ENCODE measurements at regions not wholly inside any gene's neighbourhood (a gene's known extent, or its start where the extent isn't known, plus 50 kb on each side); places are given as distances from the start of the nearest gene placed in this dataset.

DNA sequence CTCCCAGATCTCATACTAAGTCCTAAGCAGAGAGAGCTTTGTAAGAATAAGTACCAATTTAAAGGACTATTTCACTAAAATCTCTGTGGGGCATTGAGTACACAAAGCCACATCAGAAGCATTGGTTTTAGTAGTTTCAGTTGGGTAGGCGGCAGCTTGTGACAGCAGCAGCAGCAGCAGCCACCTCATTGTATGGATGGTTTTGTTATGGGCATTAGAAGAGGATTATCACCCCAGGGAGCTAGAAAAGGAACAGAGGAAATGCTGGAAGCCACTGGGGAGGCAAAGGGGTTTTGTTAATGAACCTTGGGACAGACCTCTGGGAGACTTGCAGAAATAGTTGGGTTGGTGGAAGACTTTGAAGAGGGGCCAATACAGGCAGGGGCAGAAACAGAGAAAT, 93.9 kb upstream of the FRMPD3 start:
- H3K79me2 ChIP-seq (ENCODE audit: insufficient read depth, low read length), result no peaks in the 10 kb centered on the region
- no peaks in the 10 kb centered on the region for H3K36me3 ChIP-seq (replicated peaks in 1 of 2; ENCODE audit: control insufficient read depth in 1 of 2, insufficient read depth in 2 of 2, low read length in 2 of 2)
- in situ Hi-C loops (cut with HindIII; ENCODE audit: extremely low pct_ligation_motif_present, low pct_unique_long_range_greater_than_20kb) (no loop called here), intact Hi-C loops (cut with micrococcal nuclease; ENCODE audit: unreplicated experiment) (no loop called here)
- ATAC-seq (no peak), DNase-seq (ENCODE audit: low spot score) (no peak), FAIRE-seq (no peak)
- H3K27me3 ChIP-seq (ENCODE audit: control insufficient read depth in 1 of 2, insufficient read depth in 2 of 2, low read length in 2 of 2), result no peaks in the 10 kb centered on the region
- CTCF ChIA-PET (ENCODE audit: low intra/inter-chr PET ratio, low total read pairs), result no interaction called here
- H2AFZ ChIP-seq (ENCODE audit: low read length), result no peak overlapping the region
- POLR2A ChIA-PET, result no interaction called here
- H3K9me3 ChIP-seq (ENCODE audit: low read length), result no peaks in the 10 kb centered on the region
- H3K4me1 ChIP-seq (ENCODE audit: insufficient read depth, low read length), result no peaks in the 10 kb centered on the region
- TF ChIP-seq ZNF496 (CRISPR knock-in tag; IDR thresholded peaks at IDR 0.05; ENCODE audit: insufficient replicate concordance) (no peak), TMF1 (CRISPR knock-in tag; IDR thresholded peaks at IDR 0.05; ENCODE audit: low read depth) (no peak), EZH2 (conservative IDR thresholded peaks at IDR 0.05; ENCODE audit: low read depth, low read length) (no peak)
- BruUV-seq (replicated peaks), result no TSS peak
- no peak overlapping the region for H3K9ac ChIP-seq (ENCODE audit: insufficient read depth, low read depth, low read length)
- H3K4me2 ChIP-seq (ENCODE audit: low read depth, low read length), result no peak overlapping the region
- H3K27ac ChIP-seq (ENCODE audit: extremely low read length, insufficient read depth, low read length), result no peak overlapping the region
- 100% methylated on average over 1 of the region's 1 CpG for WGBS (ENCODE audit: low lambda C conversion rate)
- no peak overlapping the region for H3K4me3 ChIP-seq (replicated peaks in 1 of 3; ENCODE audit: insufficient read depth in 1 of 3, low read depth in 2 of 3, low read length in 3 of 3)
- no peaks in the 10 kb centered on the region for H4K20me1 ChIP-seq (ENCODE audit: insufficient read depth, low read length)

- Histone ChIP-seq H3K4me1 (ENCODE audit: insufficient read depth, low read length) (no peaks in the 10 kb centered on the region), H3K9ac (ENCODE audit: insufficient read depth, low read depth, low read length) (no peak overlapping the region), H3K4me3 (replicated peaks in 1 of 3; ENCODE audit: insufficient read depth in 1 of 3, low read depth in 2 of 3, low read length in 3 of 3) (no peak overlapping the region), H3K27ac (ENCODE audit: extremely low read length, insufficient read depth, low read length) (no peak overlapping the region), H3K9me3 (ENCODE audit: low read length) (no peaks in the 10 kb centered on the region), H3K36me3 (replicated peaks in 1 of 2; ENCODE audit: control insufficient read depth in 1 of 2, insufficient read depth in 2 of 2, low read length in 2 of 2) (no peaks in the 10 kb centered on the region), H4K20me1 (ENCODE audit: insufficient read depth, low read length) (no peaks in the 10 kb centered on the region), H3K27me3 (ENCODE audit: control insufficient read depth in 1 of 2, insufficient read depth in 2 of 2, low read length in 2 of 2) (no peaks in the 10 kb centered on the region), H3K4me2 (ENCODE audit: low read depth, low read length) (no peak overlapping the region), H2AFZ (ENCODE audit: low read length) (no peak overlapping the region), H3K79me2 (ENCODE audit: insufficient read depth, low read length) (no peaks in the 10 kb centered on the region)
- FAIRE-seq (no peak), DNase-seq (ENCODE audit: low spot score) (no peak), ATAC-seq (no peak)
- BruUV-seq (replicated peaks), result no TSS peak
- CTCF ChIA-PET (ENCODE audit: low intra/inter-chr PET ratio, low total read pairs), result no interaction called here
- POLR2A ChIA-PET, result no interaction called here
- in situ Hi-C loops (cut with HindIII; ENCODE audit: extremely low pct_ligation_motif_present, low pct_unique_long_range_greater_than_20kb), result no loop called here
- intact Hi-C loops (cut with micrococcal nuclease; ENCODE audit: unreplicated experiment), result no loop called here
- no CpG with 5 or more reads among the region's 2 CpGs for WGBS (ENCODE audit: low lambda C conversion rate)
- TF ChIP-seq BCLAF1 (IDR thresholded peaks at IDR 0.05) (no peak), TFDP2 (CRISPR knock-in tag; IDR thresholded peaks at IDR 0.05) (no peak), GTF2F1 (IDR thresholded peaks at IDR 0.05; ENCODE audit: low read length) (no peak), HMG20A (CRISPR knock-in tag; IDR thresholded peaks at IDR 0.05; ENCODE audit: borderline replicate concordance) (no peak), NR1H2 (CRISPR knock-in tag; IDR thresholded peaks at IDR 0.05; ENCODE audit: borderline replicate concordance, low read depth) (no peak), TBL1XR1 (IDR thresholded peaks at IDR 0.05; ENCODE audit: borderline replicate concordance, low read length, partially characterized antibody) (no peak)
- TF ChIP-seq, protein P1, sequence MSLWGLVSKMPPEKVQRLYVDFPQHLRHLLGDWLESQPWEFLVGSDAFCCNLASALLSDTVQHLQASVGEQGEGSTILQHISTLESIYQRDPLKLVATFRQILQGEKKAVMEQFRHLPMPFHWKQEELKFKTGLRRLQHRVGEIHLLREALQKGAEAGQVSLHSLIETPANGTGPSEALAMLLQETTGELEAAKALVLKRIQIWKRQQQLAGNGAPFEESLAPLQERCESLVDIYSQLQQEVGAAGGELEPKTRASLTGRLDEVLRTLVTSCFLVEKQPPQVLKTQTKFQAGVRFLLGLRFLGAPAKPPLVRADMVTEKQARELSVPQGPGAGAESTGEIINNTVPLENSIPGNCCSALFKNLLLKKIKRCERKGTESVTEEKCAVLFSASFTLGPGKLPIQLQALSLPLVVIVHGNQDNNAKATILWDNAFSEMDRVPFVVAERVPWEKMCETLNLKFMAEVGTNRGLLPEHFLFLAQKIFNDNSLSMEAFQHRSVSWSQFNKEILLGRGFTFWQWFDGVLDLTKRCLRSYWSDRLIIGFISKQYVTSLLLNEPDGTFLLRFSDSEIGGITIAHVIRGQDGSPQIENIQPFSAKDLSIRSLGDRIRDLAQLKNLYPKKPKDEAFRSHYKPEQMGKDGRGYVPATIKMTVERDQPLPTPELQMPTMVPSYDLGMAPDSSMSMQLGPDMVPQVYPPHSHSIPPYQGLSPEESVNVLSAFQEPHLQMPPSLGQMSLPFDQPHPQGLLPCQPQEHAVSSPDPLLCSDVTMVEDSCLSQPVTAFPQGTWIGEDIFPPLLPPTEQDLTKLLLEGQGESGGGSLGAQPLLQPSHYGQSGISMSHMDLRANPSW (CRISPR knock-in tag; IDR thresholded peaks at IDR 0.05; ENCODE audit: borderline replicate concordance), result no peak
Observed at GRCh38 chrX:107360788-107361360, 88.6 kb upstream of the FRMPD3 start.
